ENCODE measurements at regions not wholly inside any gene's neighbourhood (a gene's known extent, or its start where the extent isn't known, plus 50 kb on each side); places are given as distances from the start of the nearest gene placed in this dataset.

GRCh38 chr18:76622651-76623050 is 127.6 kb upstream of the ZNF516 start:
- H3K9me3 ChIP-seq (ENCODE audit: low read depth): no peaks in the 10 kb centered on the region
- H3K9me2 ChIP-seq (ENCODE audit: insufficient read depth): no peaks in the 10 kb centered on the region
- H4K20me1 ChIP-seq (ENCODE audit: insufficient read depth): no peaks in the 10 kb centered on the region
- H3K4me3 ChIP-seq: no peak overlapping the region
- no peak for DNase-seq
- H3F3A ChIP-seq (ENCODE audit: insufficient read depth): peaks cover 11% of the 10 kb centered on the region; the same call in 1 of the 2 replicates
- no peak overlapping the region for H2AFZ ChIP-seq
- no peak overlapping the region for H3K4me2 ChIP-seq (ENCODE audit: unreplicated experiment)
- in situ Hi-C loops (cut with MboI): no loop called here
- no peak overlapping the region for H3K27ac ChIP-seq
- H3K9ac ChIP-seq: no peak overlapping the region
- TF ChIP-seq EZH2 (IDR thresholded peaks at IDR 0.05; ENCODE audit: insufficient read depth, poor library complexity, severe bottlenecking) (no peak), EZH2phosphoT487 (IDR thresholded peaks at IDR 0.05; ENCODE audit: insufficient read depth, low read depth) (no peak)
- no peaks in the 10 kb centered on the region for H3K79me2 ChIP-seq (ENCODE audit: insufficient read depth)
- 91 to 93% methylated on average over 8 of the region's 8 CpGs for WGBS, 2 experiments (ENCODE audit: low coverage in 1 of 2, low lambda C conversion rate in 2 of 2, missing lambda C conversion rate in 2 of 2)
- no peaks in the 10 kb centered on the region for H3K36me3 ChIP-seq (ENCODE audit: low read depth)
- H3K27me3 ChIP-seq (replicated peaks; ENCODE audit: insufficient read depth): no peaks in the 10 kb centered on the region
- H3K4me1 ChIP-seq (ENCODE audit: insufficient read depth): peaks cover 27% of the 10 kb centered on the region

- TF ChIP-seq EZH2phosphoT487 (IDR thresholded peaks at IDR 0.05; ENCODE audit: insufficient read depth, low read depth): no peak
- TF ChIP-seq EZH2 (IDR thresholded peaks at IDR 0.05; ENCODE audit: insufficient read depth, poor library complexity, severe bottlenecking): no peak
- H3K9ac ChIP-seq: peak overlapping the region; percentile 71
- H3K4me1 ChIP-seq (ENCODE audit: insufficient read depth): peaks cover 27% of the 10 kb centered on the region
- peak overlapping the region; percentile 93 for H2AFZ ChIP-seq
- no peaks in the 10 kb centered on the region for H3K9me3 ChIP-seq (ENCODE audit: low read depth)
- H3K79me2 ChIP-seq (ENCODE audit: insufficient read depth): no peaks in the 10 kb centered on the region
- DNase-seq: peak; percentile 72
- peaks cover 11% of the 10 kb centered on the region; the same call in 1 of the 2 replicates for H3F3A ChIP-seq (ENCODE audit: insufficient read depth)
- WGBS, 2 experiments (ENCODE audit: low coverage in 1 of 2, low lambda C conversion rate in 2 of 2, missing lambda C conversion rate in 2 of 2): 45 to 48% methylated on average over 12 of the region's 12 CpGs
- H3K27me3 ChIP-seq (replicated peaks; ENCODE audit: insufficient read depth): no peaks in the 10 kb centered on the region
- no peaks in the 10 kb centered on the region for H3K36me3 ChIP-seq (ENCODE audit: low read depth)
- peak overlapping the region; percentile 67 for H3K4me3 ChIP-seq
- in situ Hi-C loops (cut with MboI): no loop called here
- H4K20me1 ChIP-seq (ENCODE audit: insufficient read depth): no peaks in the 10 kb centered on the region
- H3K9me2 ChIP-seq (ENCODE audit: insufficient read depth): no peaks in the 10 kb centered on the region
- H3K27ac ChIP-seq: peak overlapping the region; percentile 59; the same call in 1 of the 2 replicates
- peak overlapping the region; percentile 85 for H3K4me2 ChIP-seq (ENCODE audit: unreplicated experiment)
These were observed 126.9 kb upstream of the ZNF516 start for GRCh38 chr18:76621782-76622495.

- Histone ChIP-seq H3F3A (ENCODE audit: insufficient read depth) (peaks cover 11% of the 10 kb centered on the region; the same call in 1 of the 2 replicates), H3K9ac (peak overlapping the region; percentile 71), H3K27ac (peak overlapping the region; percentile 59), H3K9me2 (ENCODE audit: insufficient read depth) (no peaks in the 10 kb centered on the region), H3K4me2 (ENCODE audit: unreplicated experiment) (peak overlapping the region; percentile 85), H3K36me3 (ENCODE audit: low read depth) (no peaks in the 10 kb centered on the region), H4K20me1 (ENCODE audit: insufficient read depth) (no peaks in the 10 kb centered on the region), H3K79me2 (ENCODE audit: insufficient read depth) (no peaks in the 10 kb centered on the region), H3K27me3 (replicated peaks; ENCODE audit: insufficient read depth) (no peaks in the 10 kb centered on the region), H3K4me3 (peak overlapping the region; percentile 67), H3K4me1 (ENCODE audit: insufficient read depth) (peaks cover 27% of the 10 kb centered on the region), H3K9me3 (ENCODE audit: low read depth) (no peaks in the 10 kb centered on the region), H2AFZ (peak overlapping the region; percentile 93)
- peak; percentile 66 for DNase-seq
- WGBS, 2 experiments (ENCODE audit: low coverage in 1 of 2, low lambda C conversion rate in 2 of 2, missing lambda C conversion rate in 2 of 2): 28 to 41% methylated on average over 9 of the region's 9 CpGs
- in situ Hi-C loops (cut with MboI): no loop called here
- TF ChIP-seq EZH2phosphoT487 (IDR thresholded peaks at IDR 0.05; ENCODE audit: insufficient read depth, low read depth): no peak
- TF ChIP-seq EZH2 (IDR thresholded peaks at IDR 0.05; ENCODE audit: insufficient read depth, poor library complexity, severe bottlenecking): no peak
These were observed 126.2 kb upstream of the ZNF516 start for GRCh38 chr18:76621226-76621625.

- no peaks in the 10 kb centered on the region for H4K20me1 ChIP-seq (ENCODE audit: insufficient read depth)
- no peaks in the 10 kb centered on the region for H3K9me2 ChIP-seq (ENCODE audit: insufficient read depth)
- H3K4me3 ChIP-seq: peak overlapping the region; percentile 67
- H3K4me1 ChIP-seq (ENCODE audit: insufficient read depth): peaks cover 27% of the 10 kb centered on the region
- WGBS, 2 experiments (ENCODE audit: low coverage in 1 of 2, low lambda C conversion rate in 2 of 2, missing lambda C conversion rate in 2 of 2): 5 to 7% methylated on average over 30 of the region's 30 CpGs
- H3K27me3 ChIP-seq (replicated peaks; ENCODE audit: insufficient read depth): no peaks in the 10 kb centered on the region
- peak overlapping the region; percentile 71 for H3K9ac ChIP-seq
- no peak for TF ChIP-seq EZH2 (IDR thresholded peaks at IDR 0.05; ENCODE audit: insufficient read depth, poor library complexity, severe bottlenecking)
- no peaks in the 10 kb centered on the region for H3K79me2 ChIP-seq (ENCODE audit: insufficient read depth)
- peak overlapping the region; percentile 93 for H2AFZ ChIP-seq
- DNase-seq: peak; percentile 88
- H3F3A ChIP-seq (ENCODE audit: insufficient read depth): peaks cover 11% of the 10 kb centered on the region; the same call in 1 of the 2 replicates
- peak overlapping the region; percentile 70 for H3K27ac ChIP-seq
- H3K4me2 ChIP-seq (ENCODE audit: unreplicated experiment): peak overlapping the region; percentile 85
- H3K9me3 ChIP-seq (ENCODE audit: low read depth): no peaks in the 10 kb centered on the region
- in situ Hi-C loops (cut with MboI): no loop called here
- H3K36me3 ChIP-seq (ENCODE audit: low read depth): no peaks in the 10 kb centered on the region
These were observed 125.5 kb upstream of the ZNF516 start for GRCh38 chr18:76620321-76621170.
